GM23338 (cell line): ENCODE measurements at regions not wholly inside any gene's neighbourhood (a gene's known extent, or its start where the extent isn't known, plus 50 kb on each side); places are given as distances from the start of the nearest gene placed in this dataset.

Experiments used
- ATAC-seq: fragments of 200-7000 bp; cut with Tn5 transposase; 3 replicates; pipeline ENCODE4 v1.9.1; 2020
- DNase-seq: peaks from one replicate; pipeline ENCODE4 v3.0.0-alpha.2; 2015; ENCODE audit warnings: low spot score
- H2AFZ ChIP-seq: fragments of 200-600 bp; sonication (generic); 2 replicates; pipeline ENCODE4 v1.8.0; 2016; ENCODE audit warnings: antibody characterized with exemption, mild to moderate bottlenecking, moderate library complexity
- H3F3A ChIP-seq: fragments of 200-600 bp; sonication (generic); replicated peaks from 2 replicates; pipeline ENCODE4 v1.8.0; 2017; ENCODE audit warnings: antibody characterized with exemption, mixed run types, low read depth
- H3K27ac ChIP-seq: fragments of 200-600 bp; sonication (generic); 2 replicates; pipeline ENCODE4 v1.6.1; 2016; ENCODE audit warnings: low read depth
- H3K27me3 ChIP-seq: fragments of 200-600 bp; sonication (generic); 2 replicates; pipeline ENCODE4 v1.8.0; 2016; ENCODE audit warnings: mild to moderate bottlenecking, mixed run types, moderate library complexity; ENCODE audit not compliant: insufficient read depth
- H3K36me3 ChIP-seq: fragments of 200-600 bp; sonication (generic); 2 replicates; pipeline ENCODE4 v1.8.0; 2016; ENCODE audit warnings: mild to moderate bottlenecking; ENCODE audit not compliant: insufficient read depth
- H3K4me1 ChIP-seq: fragments of 200-600 bp; sonication (generic); 2 replicates; pipeline ENCODE4 v1.8.0; 2016; ENCODE audit warnings: mild to moderate bottlenecking, moderate library complexity; ENCODE audit not compliant: insufficient read depth
- H3K4me2 ChIP-seq: fragments of 200-600 bp; sonication (generic); 2 replicates; pipeline ENCODE4 v1.7.1; 2017; ENCODE audit warnings: mixed run types
- H3K4me3 ChIP-seq: fragments of 200-600 bp; sonication (generic); 2 replicates; pipeline ENCODE4 v1.6.1; 2016; ENCODE audit warnings: mixed run types
- H3K79me2 ChIP-seq: fragments of 200-600 bp; sonication (generic); replicated peaks from 2 replicates; pipeline ENCODE4 v1.8.0; 2017; ENCODE audit warnings: mild to moderate bottlenecking; ENCODE audit not compliant: insufficient read depth
- H3K9me2 ChIP-seq: fragments of 200-600 bp; sonication (generic); 2 replicates; pipeline ENCODE4 v1.8.0; 2017; ENCODE audit not compliant: insufficient read depth
- H4K20me1 ChIP-seq: fragments of 200-600 bp; sonication (generic); replicated peaks from 2 replicates; pipeline ENCODE4 v1.8.0; 2017; ENCODE audit warnings: mild to moderate bottlenecking; ENCODE audit not compliant: insufficient read depth
- H3K27ac Mint-ChIP-seq: 2 replicates; pipeline ENCODE4 v1.8.0; 2020; ENCODE audit warnings: inconsistent platforms, mild to moderate bottlenecking, moderate library complexity, mixed read lengths
- H3K27me3 Mint-ChIP-seq: 3 replicates; pipeline ENCODE4 v1.8.0; 2022; ENCODE audit warnings: low read depth, mild to moderate bottlenecking, moderate library complexity, mixed read lengths, inconsistent platforms; ENCODE audit not compliant: insufficient read depth, poor library complexity
- H3K36me3 Mint-ChIP-seq: 3 replicates; pipeline ENCODE4 v1.8.0; 2021; ENCODE audit warnings: low read depth, mild to moderate bottlenecking, inconsistent platforms, moderate library complexity, mixed read lengths
- H3K4me1 Mint-ChIP-seq: 3 replicates; pipeline ENCODE4 v1.8.0; 2020; ENCODE audit warnings: mild to moderate bottlenecking, inconsistent platforms, mixed read lengths
- H3K4me3 Mint-ChIP-seq: 3 replicates; pipeline ENCODE4 v1.8.0; 2021; ENCODE audit warnings: moderate library complexity, mild to moderate bottlenecking, inconsistent platforms, mixed read lengths
- H3K9me3 Mint-ChIP-seq: 3 replicates; pipeline ENCODE4 v1.8.0; 2020; ENCODE audit warnings: moderate library complexity, mild to moderate bottlenecking, inconsistent platforms, mixed read lengths
- CREB1 ChIP-seq: fragments of 250-450 bp; sonication (Bioruptor Pico); IDR thresholded peaks from 2 replicates; pipeline ENCODE4 v1.5.0; 2020; ENCODE audit warnings: low read depth, mild to moderate bottlenecking, moderate library complexity
- ETS1 ChIP-seq: IDR thresholded peaks from 2 replicates; pipeline ENCODE4 v1.6.1; 2016; ENCODE audit warnings: antibody characterized with exemption
- EZH2 ChIP-seq: fragments of 200-600 bp; sonication (generic); IDR thresholded peaks from one replicate; pipeline ENCODE4 v1.8.0; 2017; ENCODE audit warnings: antibody characterized with exemption, mild to moderate bottlenecking, low read depth; ENCODE audit not compliant: unreplicated experiment
- EZH2phosphoT487 ChIP-seq: fragments of 200-600 bp; sonication (generic); IDR thresholded peaks from one replicate; pipeline ENCODE4 v1.8.1; 2018; ENCODE audit warnings: antibody characterized with exemption; ENCODE audit not compliant: unreplicated experiment
- JUNB ChIP-seq: IDR thresholded peaks from one replicate; pipeline ENCODE4 v1.6.1; 2016; ENCODE audit warnings: antibody characterized with exemption; ENCODE audit not compliant: unreplicated experiment
- NANOG ChIP-seq: IDR thresholded peaks from 2 replicates; pipeline ENCODE4 v1.6.1; 2016; ENCODE audit warnings: antibody characterized with exemption, borderline replicate concordance
- POLR2AphosphoS5 ChIP-seq: IDR thresholded peaks from 2 replicates; pipeline ENCODE4 v1.6.1; 2016; ENCODE audit warnings: antibody characterized with exemption, low read depth
- STAT1 ChIP-seq: IDR thresholded peaks from one replicate; pipeline ENCODE4 v1.6.1; 2016; ENCODE audit warnings: antibody characterized with exemption; ENCODE audit not compliant: unreplicated experiment
- ZNF114 ChIP-seq: fragments of 250-450 bp; sonication (Bioruptor Pico); IDR thresholded peaks from 2 replicates; pipeline ENCODE4 v1.5.0; 2020; ENCODE audit warnings: mild to moderate bottlenecking, moderate library complexity
- ZNF331 ChIP-seq: fragments of 250-450 bp; sonication (Bioruptor Pico); IDR thresholded peaks from 2 replicates; pipeline ENCODE4 v1.5.0; 2020; ENCODE audit warnings: low read depth, mild to moderate bottlenecking, moderate library complexity
- TF ChIP-seq, protein P1 (sequence below): IDR thresholded peaks from one replicate; pipeline ENCODE4 v1.6.1; 2018; ENCODE audit warnings: antibody characterized with exemption; ENCODE audit not compliant: unreplicated experiment
- TF ChIP-seq, protein P2 (sequence below), 2 experiments: fragments of 200-600 bp in 1 of 2; sonication (generic) in 1 of 2; conservative IDR thresholded peaks; 2 replicates each; pipeline versions ENCODE4 v1.5.1 to v1.6.1; 2016 to 2017; ENCODE audit warnings: antibody characterized with exemption in 2 of 2, low read depth in 2 of 2, mild to moderate bottlenecking in 2 of 2, moderate library complexity in 1 of 2
- TF ChIP-seq, protein P3 (sequence below): fragments of 250-450 bp; sonication (Bioruptor Pico); IDR thresholded peaks from 2 replicates; pipeline ENCODE4 v1.5.0; 2020; ENCODE audit warnings: mild to moderate bottlenecking, moderate library complexity

DNA sequence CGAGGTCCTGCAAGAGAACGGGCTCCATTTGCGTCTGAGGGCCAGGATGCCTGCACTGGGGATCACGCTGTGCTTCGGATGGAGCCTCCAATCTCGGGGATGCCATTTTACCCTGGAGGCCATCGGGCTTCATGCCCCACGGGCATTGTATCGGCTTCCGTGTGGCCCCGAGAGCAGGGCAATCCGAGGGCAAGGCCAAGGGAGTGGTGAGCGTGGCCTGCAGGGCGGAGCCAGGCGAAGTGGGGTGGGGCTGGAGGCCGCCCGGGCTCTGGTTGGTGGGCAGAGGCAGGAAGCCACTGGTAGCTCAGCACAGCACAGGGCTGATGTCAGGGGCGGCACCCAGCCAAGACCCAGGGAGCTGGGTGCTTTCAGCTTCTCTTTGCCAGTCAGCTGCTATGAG lies 57.5 kb upstream of the BHLHE23 start:
- Histone ChIP-seq H3K4me1 (no peaks in the 10 kb centered on the region), H3K4me2 (no peak overlapping the region), H3F3A (no peaks in the 10 kb centered on the region), H3K27ac (no peak overlapping the region), H3K27me3 (no peaks in the 10 kb centered on the region), H3K36me3 (no peaks in the 10 kb centered on the region), H3K79me2 (no peaks in the 10 kb centered on the region), H2AFZ (no peak overlapping the region), H3K9me2 (no peaks in the 10 kb centered on the region), H4K20me1 (no peaks in the 10 kb centered on the region), H3K4me3 (no peak overlapping the region)
- Mint-ChIP-seq H3K27me3 (peaks cover 18% of the 10 kb centered on the region), H3K4me1 (peaks cover 8% of the 10 kb centered on the region), H3K9me3 (peaks cover 12% of the 10 kb centered on the region), H3K4me3 (no peak overlapping the region), H3K27ac (no peak overlapping the region), H3K36me3 (no peaks in the 10 kb centered on the region; the same call in 1 of the 3 replicates)
- TF ChIP-seq, protein P1, sequence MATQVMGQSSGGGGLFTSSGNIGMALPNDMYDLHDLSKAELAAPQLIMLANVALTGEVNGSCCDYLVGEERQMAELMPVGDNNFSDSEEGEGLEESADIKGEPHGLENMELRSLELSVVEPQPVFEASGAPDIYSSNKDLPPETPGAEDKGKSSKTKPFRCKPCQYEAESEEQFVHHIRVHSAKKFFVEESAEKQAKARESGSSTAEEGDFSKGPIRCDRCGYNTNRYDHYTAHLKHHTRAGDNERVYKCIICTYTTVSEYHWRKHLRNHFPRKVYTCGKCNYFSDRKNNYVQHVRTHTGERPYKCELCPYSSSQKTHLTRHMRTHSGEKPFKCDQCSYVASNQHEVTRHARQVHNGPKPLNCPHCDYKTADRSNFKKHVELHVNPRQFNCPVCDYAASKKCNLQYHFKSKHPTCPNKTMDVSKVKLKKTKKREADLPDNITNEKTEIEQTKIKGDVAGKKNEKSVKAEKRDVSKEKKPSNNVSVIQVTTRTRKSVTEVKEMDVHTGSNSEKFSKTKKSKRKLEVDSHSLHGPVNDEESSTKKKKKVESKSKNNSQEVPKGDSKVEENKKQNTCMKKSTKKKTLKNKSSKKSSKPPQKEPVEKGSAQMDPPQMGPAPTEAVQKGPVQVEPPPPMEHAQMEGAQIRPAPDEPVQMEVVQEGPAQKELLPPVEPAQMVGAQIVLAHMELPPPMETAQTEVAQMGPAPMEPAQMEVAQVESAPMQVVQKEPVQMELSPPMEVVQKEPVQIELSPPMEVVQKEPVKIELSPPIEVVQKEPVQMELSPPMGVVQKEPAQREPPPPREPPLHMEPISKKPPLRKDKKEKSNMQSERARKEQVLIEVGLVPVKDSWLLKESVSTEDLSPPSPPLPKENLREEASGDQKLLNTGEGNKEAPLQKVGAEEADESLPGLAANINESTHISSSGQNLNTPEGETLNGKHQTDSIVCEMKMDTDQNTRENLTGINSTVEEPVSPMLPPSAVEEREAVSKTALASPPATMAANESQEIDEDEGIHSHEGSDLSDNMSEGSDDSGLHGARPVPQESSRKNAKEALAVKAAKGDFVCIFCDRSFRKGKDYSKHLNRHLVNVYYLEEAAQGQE, result no peak
- TF ChIP-seq CREB1, result no peak
- TF ChIP-seq JUNB, result no peak
- TF ChIP-seq, protein P2, sequence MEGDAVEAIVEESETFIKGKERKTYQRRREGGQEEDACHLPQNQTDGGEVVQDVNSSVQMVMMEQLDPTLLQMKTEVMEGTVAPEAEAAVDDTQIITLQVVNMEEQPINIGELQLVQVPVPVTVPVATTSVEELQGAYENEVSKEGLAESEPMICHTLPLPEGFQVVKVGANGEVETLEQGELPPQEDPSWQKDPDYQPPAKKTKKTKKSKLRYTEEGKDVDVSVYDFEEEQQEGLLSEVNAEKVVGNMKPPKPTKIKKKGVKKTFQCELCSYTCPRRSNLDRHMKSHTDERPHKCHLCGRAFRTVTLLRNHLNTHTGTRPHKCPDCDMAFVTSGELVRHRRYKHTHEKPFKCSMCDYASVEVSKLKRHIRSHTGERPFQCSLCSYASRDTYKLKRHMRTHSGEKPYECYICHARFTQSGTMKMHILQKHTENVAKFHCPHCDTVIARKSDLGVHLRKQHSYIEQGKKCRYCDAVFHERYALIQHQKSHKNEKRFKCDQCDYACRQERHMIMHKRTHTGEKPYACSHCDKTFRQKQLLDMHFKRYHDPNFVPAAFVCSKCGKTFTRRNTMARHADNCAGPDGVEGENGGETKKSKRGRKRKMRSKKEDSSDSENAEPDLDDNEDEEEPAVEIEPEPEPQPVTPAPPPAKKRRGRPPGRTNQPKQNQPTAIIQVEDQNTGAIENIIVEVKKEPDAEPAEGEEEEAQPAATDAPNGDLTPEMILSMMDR (conservative IDR thresholded peaks at IDR 0.05; ENCODE audit: low read depth in 2 of 2), result no peak
- TF ChIP-seq POLR2AphosphoS5, result no peak
- TF ChIP-seq EZH2phosphoT487, result no peak
- TF ChIP-seq STAT1, result no peak
- no peak for TF ChIP-seq NANOG
- TF ChIP-seq ZNF331, result no peak
- TF ChIP-seq ZNF114 (CRISPR knock-in tag), result no peak
- TF ChIP-seq EZH2, result no peak
- TF ChIP-seq ETS1, result no peak
- TF ChIP-seq, protein P3, sequence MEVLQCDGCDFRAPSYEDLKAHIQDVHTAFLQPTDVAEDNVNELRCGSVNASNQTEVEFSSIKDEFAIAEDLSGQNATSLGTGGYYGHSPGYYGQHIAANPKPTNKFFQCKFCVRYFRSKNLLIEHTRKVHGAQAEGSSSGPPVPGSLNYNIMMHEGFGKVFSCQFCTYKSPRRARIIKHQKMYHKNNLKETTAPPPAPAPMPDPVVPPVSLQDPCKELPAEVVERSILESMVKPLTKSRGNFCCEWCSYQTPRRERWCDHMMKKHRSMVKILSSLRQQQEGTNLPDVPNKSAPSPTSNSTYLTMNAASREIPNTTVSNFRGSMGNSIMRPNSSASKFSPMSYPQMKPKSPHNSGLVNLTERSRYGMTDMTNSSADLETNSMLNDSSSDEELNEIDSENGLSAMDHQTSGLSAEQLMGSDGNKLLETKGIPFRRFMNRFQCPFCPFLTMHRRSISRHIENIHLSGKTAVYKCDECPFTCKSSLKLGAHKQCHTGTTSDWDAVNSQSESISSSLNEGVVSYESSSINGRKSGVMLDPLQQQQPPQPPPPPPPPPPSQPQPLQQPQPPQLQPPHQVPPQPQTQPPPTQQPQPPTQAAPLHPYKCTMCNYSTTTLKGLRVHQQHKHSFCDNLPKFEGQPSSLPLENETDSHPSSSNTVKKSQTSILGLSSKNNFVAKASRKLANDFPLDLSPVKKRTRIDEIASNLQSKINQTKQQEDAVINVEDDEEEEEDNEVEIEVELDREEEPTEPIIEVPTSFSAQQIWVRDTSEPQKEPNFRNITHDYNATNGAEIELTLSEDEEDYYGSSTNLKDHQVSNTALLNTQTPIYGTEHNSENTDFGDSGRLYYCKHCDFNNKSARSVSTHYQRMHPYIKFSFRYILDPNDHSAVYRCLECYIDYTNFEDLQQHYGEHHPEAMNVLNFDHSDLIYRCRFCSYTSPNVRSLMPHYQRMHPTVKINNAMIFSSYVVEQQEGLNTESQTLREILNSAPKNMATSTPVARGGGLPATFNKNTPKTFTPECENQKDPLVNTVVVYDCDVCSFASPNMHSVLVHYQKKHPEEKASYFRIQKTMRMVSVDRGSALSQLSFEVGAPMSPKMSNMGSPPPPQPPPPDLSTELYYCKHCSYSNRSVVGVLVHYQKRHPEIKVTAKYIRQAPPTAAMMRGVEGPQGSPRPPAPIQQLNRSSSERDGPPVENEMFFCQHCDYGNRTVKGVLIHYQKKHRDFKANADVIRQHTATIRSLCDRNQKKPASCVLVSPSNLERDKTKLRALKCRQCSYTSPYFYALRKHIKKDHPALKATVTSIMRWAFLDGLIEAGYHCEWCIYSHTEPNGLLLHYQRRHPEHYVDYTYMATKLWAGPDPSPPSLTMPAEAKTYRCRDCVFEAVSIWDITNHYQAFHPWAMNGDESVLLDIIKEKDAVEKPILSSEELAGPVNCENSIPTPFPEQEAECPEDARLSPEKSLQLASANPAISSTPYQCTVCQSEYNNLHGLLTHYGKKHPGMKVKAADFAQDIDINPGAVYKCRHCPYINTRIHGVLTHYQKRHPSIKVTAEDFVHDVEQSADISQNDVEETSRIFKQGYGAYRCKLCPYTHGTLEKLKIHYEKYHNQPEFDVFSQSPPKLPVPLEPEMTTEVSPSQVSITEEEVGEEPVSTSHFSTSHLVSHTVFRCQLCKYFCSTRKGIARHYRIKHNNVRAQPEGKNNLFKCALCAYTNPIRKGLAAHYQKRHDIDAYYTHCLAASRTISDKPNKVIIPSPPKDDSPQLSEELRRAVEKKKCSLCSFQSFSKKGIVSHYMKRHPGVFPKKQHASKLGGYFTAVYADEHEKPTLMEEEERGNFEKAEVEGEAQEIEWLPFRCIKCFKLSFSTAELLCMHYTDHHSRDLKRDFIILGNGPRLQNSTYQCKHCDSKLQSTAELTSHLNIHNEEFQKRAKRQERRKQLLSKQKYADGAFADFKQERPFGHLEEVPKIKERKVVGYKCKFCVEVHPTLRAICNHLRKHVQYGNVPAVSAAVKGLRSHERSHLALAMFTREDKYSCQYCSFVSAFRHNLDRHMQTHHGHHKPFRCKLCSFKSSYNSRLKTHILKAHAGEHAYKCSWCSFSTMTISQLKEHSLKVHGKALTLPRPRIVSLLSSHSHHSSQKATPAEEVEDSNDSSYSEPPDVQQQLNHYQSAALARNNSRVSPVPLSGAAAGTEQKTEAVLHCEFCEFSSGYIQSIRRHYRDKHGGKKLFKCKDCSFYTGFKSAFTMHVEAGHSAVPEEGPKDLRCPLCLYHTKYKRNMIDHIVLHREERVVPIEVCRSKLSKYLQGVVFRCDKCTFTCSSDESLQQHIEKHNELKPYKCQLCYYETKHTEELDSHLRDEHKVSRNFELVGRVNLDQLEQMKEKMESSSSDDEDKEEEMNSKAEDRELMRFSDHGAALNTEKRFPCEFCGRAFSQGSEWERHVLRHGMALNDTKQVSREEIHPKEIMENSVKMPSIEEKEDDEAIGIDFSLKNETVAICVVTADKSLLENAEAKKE (CRISPR knock-in tag), result no peak
- DNase-seq (no peak), ATAC-seq (peak; percentile 63)
